ENCODE measurements at regions not wholly inside any gene's neighbourhood (a gene's known extent, or its start where the extent isn't known, plus 50 kb on each side); places are given as distances from the start of the nearest gene placed in this dataset.

DNA sequence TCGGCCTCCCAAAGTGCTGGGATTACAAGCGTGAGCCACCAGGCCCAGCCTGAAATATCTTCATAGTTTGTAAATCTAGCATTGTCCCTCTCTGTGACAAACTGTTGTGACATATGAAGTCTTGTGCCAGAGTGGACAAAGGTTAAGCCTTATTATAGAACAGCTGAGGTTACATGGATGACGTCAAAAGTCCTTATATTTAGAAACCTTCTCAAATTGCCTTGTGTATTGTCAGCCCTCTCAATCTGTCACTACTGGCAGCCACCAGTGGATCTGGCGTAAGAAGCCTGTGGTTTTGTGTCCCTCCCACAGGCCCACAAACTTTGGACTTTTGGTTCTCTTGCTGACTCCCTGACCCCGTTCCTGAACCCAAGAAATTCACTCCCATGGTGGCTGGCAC, 79.4 kb upstream of the CCDC112 start:
- Mint-ChIP-seq H3K4me3 (no peak overlapping the region), H3K9me3 (no peaks in the 10 kb centered on the region), H3K27me3 (peaks cover 2 to 16% (median 4%) of the 10 kb centered on the region in 5 donors), H3K36me3 (no peaks in the 10 kb centered on the region), H3K4me1 (no peaks in the 10 kb centered on the region), H3K27ac (no peak overlapping the region)
- no peak for DNase-seq
- POLR2A ChIA-PET: no interaction called here
- ATAC-seq: no peak

DNA sequence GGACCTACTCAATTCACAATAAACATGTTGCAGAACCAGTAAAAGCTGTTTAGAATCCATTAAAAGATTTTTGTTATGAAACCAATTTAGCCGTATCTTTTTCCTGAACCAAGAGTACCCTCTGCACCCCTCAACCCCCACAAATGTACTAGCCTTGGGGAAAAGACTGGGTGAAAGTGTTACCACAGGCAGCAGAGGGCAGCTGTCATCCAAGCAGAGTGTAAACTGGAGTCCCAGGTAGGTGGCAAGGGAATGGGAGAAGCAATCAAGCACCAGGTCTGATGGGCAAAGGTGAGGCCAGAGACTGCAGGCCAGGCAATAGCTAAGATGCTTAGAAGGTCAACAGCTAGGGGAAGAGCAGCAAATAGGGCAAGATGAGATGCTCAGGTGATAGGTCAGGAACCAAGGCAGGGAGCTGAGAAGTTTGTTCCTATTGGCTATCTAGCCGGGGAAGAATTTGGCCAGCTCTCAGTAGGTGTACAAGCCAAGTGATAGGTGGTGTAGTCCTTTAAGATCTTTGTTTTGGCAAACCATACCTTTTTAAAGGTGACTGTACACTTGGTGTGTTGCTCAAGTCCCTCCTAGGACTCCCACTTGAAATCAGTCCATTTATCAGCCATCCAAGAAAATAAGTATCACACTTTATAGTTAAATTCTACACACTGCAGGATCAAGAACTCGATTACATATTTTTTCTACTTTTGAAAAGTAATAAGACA, 77.8 kb upstream of the CCDC112 start:
- no peaks in the 10 kb centered on the region for H3K36me3 Mint-ChIP-seq

DNA sequence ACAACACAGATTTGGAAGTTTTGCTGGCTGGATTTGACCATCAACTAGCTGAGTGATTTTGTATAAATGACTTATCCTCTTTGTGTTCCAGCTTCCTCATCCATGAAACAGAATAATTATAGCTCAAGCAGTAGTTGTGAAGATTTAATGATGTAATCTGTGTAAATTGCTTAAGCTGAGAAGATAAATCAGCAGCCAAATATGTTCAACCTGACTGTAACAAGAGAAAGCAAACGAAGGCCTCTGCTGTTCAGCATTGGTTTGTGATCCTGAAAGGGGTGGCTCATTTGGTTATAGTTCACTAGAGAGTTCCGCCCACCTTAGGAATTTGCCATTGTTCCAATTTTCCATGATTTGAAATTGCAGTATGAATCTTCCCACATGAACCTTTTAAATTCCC, 75.7 kb upstream of the CCDC112 start:
- no peaks in the 10 kb centered on the region for H3K9me3 Mint-ChIP-seq
- H3K4me1 Mint-ChIP-seq: no peaks in the 10 kb centered on the region
- POLR2A ChIA-PET: no interaction called here
- ATAC-seq (no peak), DNase-seq (no peak)
- H3K27ac Mint-ChIP-seq: no peak overlapping the region
- no peaks in the 10 kb centered on the region for H3K36me3 Mint-ChIP-seq
- no peak overlapping the region for H3K4me3 Mint-ChIP-seq
- peaks cover 0 to 7% (median 4%) of the 10 kb centered on the region in 5 donors for H3K27me3 Mint-ChIP-seq

More for the DNA sequence above, 77.8 kb upstream of the CCDC112 start:
- DNase-seq (no peak), ATAC-seq (no peak)
- Mint-ChIP-seq H3K27me3 (peaks cover 2 to 16% (median 4%) of the 10 kb centered on the region in 5 donors), H3K9me3 (no peaks in the 10 kb centered on the region), H3K27ac (no peak overlapping the region), H3K4me1 (no peaks in the 10 kb centered on the region), H3K4me3 (no peak overlapping the region)
- POLR2A ChIA-PET: no interaction called here

DNA sequence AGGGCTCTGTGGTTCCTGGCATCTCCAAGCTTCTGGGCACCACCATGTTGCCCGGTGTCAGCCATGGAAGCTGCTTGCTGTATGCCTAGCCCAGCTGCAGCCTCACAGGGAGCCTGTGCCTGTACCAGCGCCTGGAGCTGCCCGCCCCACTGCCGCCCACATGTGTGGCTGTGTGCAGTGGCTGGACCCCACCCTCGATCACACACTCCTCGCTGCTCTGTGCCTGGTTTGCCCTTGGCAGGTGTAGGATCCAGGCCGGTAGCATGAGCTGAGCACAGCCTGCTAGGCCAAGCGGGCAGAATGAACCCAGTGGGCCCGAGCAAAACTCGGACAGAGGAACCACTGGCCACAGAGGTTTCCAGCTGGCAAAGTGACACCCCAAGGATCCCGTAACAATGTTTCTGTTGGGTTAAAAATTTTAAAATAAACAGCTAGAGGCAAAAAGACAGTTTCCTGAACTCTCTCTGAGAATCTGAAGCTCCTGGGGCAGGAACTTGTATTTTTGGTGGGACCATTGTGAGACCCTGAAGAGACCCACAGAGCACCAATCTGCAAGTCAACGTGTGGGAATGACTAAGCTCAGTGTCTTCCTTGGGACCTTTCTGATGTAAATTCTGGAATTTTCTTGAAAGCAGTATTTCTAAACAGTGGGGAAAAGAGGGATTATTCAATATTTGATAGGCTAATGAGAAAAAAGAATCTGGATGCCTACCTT, 73.1 kb upstream of the CCDC112 start:
- POLR2A ChIA-PET: no interaction called here
- Mint-ChIP-seq H3K36me3 (no peaks in the 10 kb centered on the region), H3K4me1 (no peaks in the 10 kb centered on the region), H3K9me3 (no peaks in the 10 kb centered on the region), H3K27ac (no peak overlapping the region), H3K27me3 (peaks cover 0 to 16% (median 4%) of the 10 kb centered on the region in 5 donors), H3K4me3 (no peak overlapping the region)
- DNase-seq: no peak
- ATAC-seq: no peak

DNA sequence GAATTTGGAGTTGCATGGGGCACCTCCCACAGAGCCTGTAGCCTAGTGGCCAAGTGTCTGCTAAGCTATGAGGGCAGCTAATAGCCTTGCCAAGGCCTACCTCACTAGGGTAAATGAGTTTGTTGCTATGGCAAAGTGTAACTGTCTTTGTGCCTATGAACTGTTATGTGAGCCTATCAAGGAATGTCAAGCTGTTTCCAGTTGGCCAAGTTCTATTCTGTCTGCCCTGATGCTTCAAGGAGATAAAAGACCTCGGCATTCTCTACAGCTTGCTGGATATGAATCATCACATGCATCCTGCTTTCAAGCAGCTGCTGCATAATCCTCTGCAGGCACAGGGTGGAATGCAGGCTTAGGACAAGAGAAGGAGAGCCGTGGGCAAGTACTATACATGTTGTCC, 69.8 kb upstream of the CCDC112 start:
- POLR2A ChIA-PET: no interaction called here

DNA sequence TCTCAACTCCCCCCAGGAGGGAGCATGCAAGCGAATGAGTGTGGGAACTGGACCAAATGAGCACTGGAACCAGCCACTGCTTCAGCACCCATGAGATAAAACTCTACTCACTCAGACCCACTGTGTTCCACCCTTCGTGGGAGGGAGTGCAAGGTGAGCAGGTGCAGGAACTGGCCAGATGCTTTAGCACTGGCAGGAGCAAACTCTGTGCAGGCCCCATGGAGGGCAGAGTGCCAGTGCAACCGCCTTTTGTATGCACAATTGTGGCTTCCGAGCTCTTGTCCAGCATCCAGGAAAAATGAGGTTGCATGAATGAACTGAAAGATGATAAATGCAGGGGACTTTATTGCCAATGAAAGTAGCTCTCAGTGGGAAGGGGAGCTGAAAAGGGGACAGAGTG, 67.4 kb upstream of the CCDC112 start:
- no peak for DNase-seq
- Mint-ChIP-seq H3K27me3 (peaks cover 4 to 16% (median 9%) of the 10 kb centered on the region in 5 donors), H3K36me3 (no peaks in the 10 kb centered on the region), H3K4me1 (no peaks in the 10 kb centered on the region), H3K4me3 (no peak overlapping the region), H3K9me3 (no peaks in the 10 kb centered on the region), H3K27ac (no peak overlapping the region)
- ATAC-seq: no peak
- POLR2A ChIA-PET: no interaction called here

More for the DNA sequence above, 69.8 kb upstream of the CCDC112 start:
- H3K27ac Mint-ChIP-seq: no peak overlapping the region
- H3K27me3 Mint-ChIP-seq: peaks cover 0 to 16% (median 9%) of the 10 kb centered on the region in 5 donors
- DNase-seq: no peak
- no peaks in the 10 kb centered on the region for H3K36me3 Mint-ChIP-seq
- no peak for ATAC-seq
- no peak overlapping the region for H3K4me3 Mint-ChIP-seq
- no peaks in the 10 kb centered on the region for H3K4me1 Mint-ChIP-seq
- H3K9me3 Mint-ChIP-seq: no peaks in the 10 kb centered on the region

DNA sequence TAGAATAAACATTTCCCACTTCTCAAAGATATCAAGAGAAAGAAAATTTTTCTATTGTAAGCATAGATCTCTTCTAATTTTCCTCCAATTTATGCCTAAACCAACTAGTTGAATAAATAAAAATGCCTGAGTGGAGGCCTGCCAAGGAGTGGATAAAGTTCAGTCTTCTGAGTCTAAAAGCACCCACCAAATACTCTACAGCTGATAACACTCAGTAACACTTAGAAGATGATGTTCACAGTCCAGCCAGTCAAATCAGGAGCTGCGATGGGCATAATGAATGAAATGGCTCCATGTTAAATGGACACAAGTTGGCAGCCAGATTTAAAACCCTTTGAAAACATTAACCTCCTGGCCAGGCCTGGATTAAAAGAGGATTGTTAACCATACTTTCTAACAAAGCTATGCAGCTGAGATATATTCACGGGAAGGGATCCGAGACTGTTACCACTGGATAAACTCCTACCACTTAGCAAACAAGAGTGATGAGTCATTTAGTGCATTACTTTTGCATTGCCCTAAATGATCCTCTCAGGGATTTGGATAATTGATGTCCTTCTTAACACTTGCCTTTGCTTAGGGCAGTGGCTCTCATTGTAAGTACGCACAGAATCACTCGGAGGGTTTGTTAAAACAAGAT, 63.7 kb upstream of the CCDC112 start:
- POLR2A ChIA-PET: no interaction called here
- DNase-seq: no peak
- no peak for ATAC-seq
- H3K27me3 Mint-ChIP-seq: peaks cover 2 to 10% (median 4%) of the 10 kb centered on the region in 5 donors
- H3K4me1 Mint-ChIP-seq: no peaks in the 10 kb centered on the region
- H3K9me3 Mint-ChIP-seq: no peaks in the 10 kb centered on the region
- H3K4me3 Mint-ChIP-seq: no peak overlapping the region
- H3K36me3 Mint-ChIP-seq: no peaks in the 10 kb centered on the region
- H3K27ac Mint-ChIP-seq: no peak overlapping the region

DNA sequence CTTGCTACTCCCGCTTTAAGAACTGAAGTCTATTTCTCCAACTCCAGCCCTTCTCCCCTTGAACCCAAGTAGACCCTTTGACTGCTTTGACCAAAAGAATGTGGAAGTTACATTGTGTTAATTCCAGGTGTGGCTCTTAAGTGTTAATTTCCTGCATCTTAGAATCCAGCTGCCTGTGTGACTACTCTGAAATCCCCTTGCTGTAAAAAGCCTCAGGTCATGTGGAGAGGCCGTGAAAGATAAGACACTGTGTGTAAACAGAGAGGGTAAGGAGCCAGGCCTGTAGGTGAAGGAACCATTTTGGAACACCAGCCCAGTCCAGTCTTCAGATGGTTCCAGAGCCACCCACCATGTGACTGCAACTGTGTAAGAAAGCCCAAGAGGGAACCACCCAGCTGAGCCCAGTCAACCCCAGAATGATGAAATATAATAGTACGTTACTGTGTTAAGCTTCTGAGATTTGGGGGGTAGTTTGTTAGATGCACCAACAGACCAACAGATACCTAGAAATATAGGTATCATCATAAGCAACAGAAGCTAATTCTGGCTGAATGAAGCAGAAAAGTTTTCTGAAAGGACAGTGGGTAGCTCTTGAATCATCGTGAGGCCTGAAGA, 59.4 kb upstream of the CCDC112 start:
- H3K36me3 Mint-ChIP-seq: no peaks in the 10 kb centered on the region
- DNase-seq (no peak), ATAC-seq (no peak)
- H3K27me3 Mint-ChIP-seq: peaks cover 4 to 25% (median 6%) of the 10 kb centered on the region in 5 donors
- H3K27ac Mint-ChIP-seq: no peak overlapping the region
- H3K4me3 Mint-ChIP-seq: no peak overlapping the region
- no peaks in the 10 kb centered on the region for H3K9me3 Mint-ChIP-seq
- H3K4me1 Mint-ChIP-seq: no peaks in the 10 kb centered on the region
- POLR2A ChIA-PET: no interaction called here

DNA sequence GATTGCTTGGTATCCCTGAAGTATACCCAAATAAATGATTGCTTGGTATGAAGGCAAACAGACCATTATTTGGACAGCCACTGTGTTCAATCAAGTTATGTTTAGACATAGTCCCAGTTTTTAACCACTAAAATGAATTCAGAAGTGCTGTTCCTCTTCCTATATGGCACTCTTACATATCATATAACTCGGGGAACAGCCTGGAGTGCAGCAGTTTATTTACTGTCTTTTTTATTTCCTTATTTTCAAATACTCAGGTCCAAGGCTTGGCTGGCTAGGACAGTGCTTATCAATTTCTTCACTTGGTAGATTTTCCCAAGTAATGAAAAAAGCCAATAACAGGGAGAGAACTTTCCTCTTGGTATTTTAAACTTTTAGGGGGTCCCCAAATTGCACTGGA, 58.6 kb upstream of the CCDC112 start:
- ATAC-seq (no peak), DNase-seq (no peak)
- POLR2A ChIA-PET: no interaction called here
- no peak overlapping the region for H3K27ac Mint-ChIP-seq
- no peak overlapping the region for H3K4me3 Mint-ChIP-seq
- H3K9me3 Mint-ChIP-seq: no peaks in the 10 kb centered on the region
- H3K27me3 Mint-ChIP-seq: peaks cover 7 to 30% (median 10%) of the 10 kb centered on the region in 5 donors
- no peaks in the 10 kb centered on the region for H3K4me1 Mint-ChIP-seq
- H3K36me3 Mint-ChIP-seq: no peaks in the 10 kb centered on the region

DNA sequence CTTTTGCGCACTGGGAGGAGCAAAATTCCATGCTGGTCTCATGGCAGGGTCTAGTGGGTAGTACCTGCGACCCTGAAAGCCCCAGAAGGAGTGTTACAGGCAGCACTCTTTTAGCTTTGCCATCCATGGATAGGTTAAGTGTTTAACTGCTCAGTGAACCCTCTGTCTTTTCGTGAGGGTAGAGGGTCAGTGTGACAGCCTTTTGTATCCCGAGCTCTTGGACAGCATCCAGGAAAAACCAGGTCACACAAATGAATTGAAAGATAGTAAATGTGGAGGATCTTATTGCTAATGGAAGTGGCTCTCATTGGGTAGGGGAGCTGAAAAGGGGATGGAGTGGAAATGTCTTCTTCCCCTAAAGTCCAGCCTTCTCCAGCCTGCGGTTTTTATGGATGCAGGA, 57.8 kb upstream of the CCDC112 start:
- Mint-ChIP-seq H3K36me3 (no peaks in the 10 kb centered on the region), H3K9me3 (no peaks in the 10 kb centered on the region), H3K4me1 (no peaks in the 10 kb centered on the region), H3K4me3 (no peak overlapping the region), H3K27me3 (peaks cover 6 to 36% (median 10%) of the 10 kb centered on the region in 5 donors), H3K27ac (no peak overlapping the region)
- no peak for ATAC-seq
- POLR2A ChIA-PET: no interaction called here
- no peak for DNase-seq

DNA sequence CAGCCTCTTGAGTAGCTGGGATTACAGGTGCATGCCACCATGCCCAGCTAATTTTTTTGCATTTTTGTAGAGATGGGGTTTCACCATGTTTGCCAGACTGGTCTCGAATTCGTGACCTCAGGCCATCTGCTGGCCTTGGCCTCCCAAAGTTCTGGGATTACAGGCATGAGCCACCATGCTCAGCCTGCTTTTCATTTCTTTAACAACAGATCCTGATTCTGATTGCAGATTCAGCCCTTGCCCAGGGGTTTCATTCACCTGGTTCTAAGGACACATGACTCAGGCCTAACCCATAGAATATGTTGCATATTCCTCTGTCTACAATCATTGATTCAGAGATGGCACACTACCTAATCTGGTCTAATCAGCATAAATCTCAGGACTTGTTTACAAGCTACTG, 56.1 kb upstream of the CCDC112 start:
- no peak for ATAC-seq
- POLR2A ChIA-PET: no interaction called here
- no peaks in the 10 kb centered on the region for H3K36me3 Mint-ChIP-seq

DNA sequence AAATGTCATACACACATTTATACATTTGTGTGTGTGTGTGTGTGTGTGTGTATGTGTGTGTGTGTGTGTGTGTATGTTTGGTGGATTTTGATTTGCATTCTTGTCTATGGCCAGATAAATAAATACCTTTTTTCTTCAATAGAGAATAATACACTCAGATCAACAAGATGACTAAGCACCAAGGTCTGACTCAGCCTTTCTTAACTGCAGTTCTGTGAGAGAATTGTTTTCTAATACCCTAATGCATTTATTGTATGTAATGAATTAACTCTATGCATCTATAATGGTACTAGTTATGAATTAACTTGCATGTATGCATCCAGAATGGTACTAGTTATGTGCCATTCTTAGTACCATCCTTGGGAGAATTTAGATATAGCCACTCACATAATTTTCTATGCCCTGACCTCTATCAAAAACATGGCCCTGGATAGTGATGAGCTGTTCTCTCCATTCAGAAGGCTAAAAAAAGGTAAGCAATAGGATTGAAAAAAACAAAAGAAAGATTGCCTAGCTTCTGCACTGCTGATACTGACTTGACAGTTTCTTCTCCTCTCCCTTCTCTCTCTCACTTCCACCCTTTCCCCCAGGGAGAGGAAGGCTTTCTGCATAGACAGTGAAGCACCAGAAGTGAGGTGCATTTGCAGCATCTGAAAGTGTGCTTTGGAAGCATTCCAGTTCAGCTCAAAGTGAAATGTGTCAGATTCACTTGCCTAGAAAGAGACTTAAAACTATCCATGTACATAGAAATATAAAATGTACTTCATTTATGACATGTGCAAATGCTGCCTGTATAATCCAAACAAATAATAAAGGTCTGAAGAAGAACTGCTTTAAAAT, 55.1 kb upstream of the CCDC112 start:
- no peak for ATAC-seq
- H3K4me1 Mint-ChIP-seq: no peaks in the 10 kb centered on the region
- no peak overlapping the region for H3K4me3 Mint-ChIP-seq
- POLR2A ChIA-PET: no interaction called here
- no peak for DNase-seq
- peaks cover 9 to 54% (median 16%) of the 10 kb centered on the region in 5 donors for H3K27me3 Mint-ChIP-seq
- no peaks in the 10 kb centered on the region for H3K9me3 Mint-ChIP-seq
- no peak overlapping the region for H3K27ac Mint-ChIP-seq
- H3K36me3 Mint-ChIP-seq: no peaks in the 10 kb centered on the region

More for the DNA sequence above, 56.1 kb upstream of the CCDC112 start:
- no peaks in the 10 kb centered on the region for H3K9me3 Mint-ChIP-seq
- no peaks in the 10 kb centered on the region for H3K4me1 Mint-ChIP-seq
- H3K27ac Mint-ChIP-seq: no peak overlapping the region
- peaks cover 7 to 44% (median 11%) of the 10 kb centered on the region in 5 donors for H3K27me3 Mint-ChIP-seq
- no peak for DNase-seq
- no peak overlapping the region for H3K4me3 Mint-ChIP-seq
